CD4-positive, alpha-beta T cell treated with Interleukin-10 for 1 hour (primary cell): ENCODE measurements at regions not wholly inside any gene's neighbourhood (a gene's known extent, or its start where the extent isn't known, plus 50 kb on each side); places are given as distances from the start of the nearest gene placed in this dataset.
"Not testable (repeated sequence)": the region's sequence is repeated elsewhere in the genome, so short reads cannot be mapped to it uniquely, and the experiment has no call there.

Source experiments
- DNase-seq: peaks from one replicate; pipeline ENCODE4 v3.0.0-alpha.2; 2020

GRCh38 chr10:62996925-62997324, 136.2 kb upstream of the NRBF2 start:
- DNase-seq, result no peak

- no peak for DNase-seq
These were observed 136.6 kb upstream of the NRBF2 start for GRCh38 chr10:62996516-62996915.

GRCh38 chr10:62993121-62993520, 140.0 kb upstream of the NRBF2 start:
- no peak for DNase-seq

- DNase-seq, result no peak
These were observed 140.9 kb upstream of the NRBF2 start for GRCh38 chr10:62992145-62992721.

GRCh38 chr10:62990126-62990525, 143.0 kb upstream of the NRBF2 start:
- no peak for DNase-seq

- no peak for DNase-seq
These were observed 147.1 kb upstream of the NRBF2 start for GRCh38 chr10:62985807-62986600.

- no peak for DNase-seq
These were observed 152.0 kb upstream of the NRBF2 start for GRCh38 chr10:62981096-62981495.

GRCh38 chr10:62980687-62981086, 152.4 kb upstream of the NRBF2 start:
- DNase-seq, result no peak

GRCh38 chr10:62979921-62980320, 153.2 kb upstream of the NRBF2 start:
- no peak for DNase-seq

GRCh38 chr10:62978482-62978881, 154.6 kb upstream of the NRBF2 start:
- DNase-seq, result no peak

GRCh38 chr10:62974795-62975194, 158.3 kb upstream of the NRBF2 start:
- DNase-seq, result not testable (repeated sequence)

GRCh38 chr10:62972103-62972502, 155.9 kb upstream of the EGR2 start:
- DNase-seq, result no peak

GRCh38 chr10:62964026-62964425, 147.9 kb upstream of the EGR2 start:
- DNase-seq, result no peak

- DNase-seq, result no peak
These were observed 145.9 kb upstream of the EGR2 start for GRCh38 chr10:62961951-62962523.

- DNase-seq, result no peak
These were observed 144.2 kb upstream of the EGR2 start for GRCh38 chr10:62960416-62960815.

- no peak for DNase-seq
These were observed 143.4 kb upstream of the EGR2 start for GRCh38 chr10:62959553-62959952.

GRCh38 chr10:62958980-62959379, 142.8 kb upstream of the EGR2 start:
- no peak for DNase-seq

- no peak for DNase-seq
These were observed 130.1 kb upstream of the EGR2 start for GRCh38 chr10:62946278-62946677.

GRCh38 chr10:62939698-62940097, 123.5 kb upstream of the EGR2 start:
- DNase-seq, result no peak

GRCh38 chr10:62938672-62939071, 122.5 kb upstream of the EGR2 start:
- DNase-seq, result no peak

- DNase-seq, result no peak
These were observed 121.5 kb upstream of the EGR2 start for GRCh38 chr10:62937674-62938073.

- DNase-seq, result no peak
These were observed 118.9 kb upstream of the EGR2 start for GRCh38 chr10:62935022-62935421.

GRCh38 chr10:62934258-62934657, 118.1 kb upstream of the EGR2 start:
- no peak for DNase-seq

- DNase-seq, result not testable (repeated sequence)
These were observed 112.6 kb upstream of the EGR2 start for GRCh38 chr10:62928763-62929162.
